ENCODE measurements at regions not wholly inside any gene's neighbourhood (a gene's known extent, or its start where the extent isn't known, plus 50 kb on each side); places are given as distances from the start of the nearest gene placed in this dataset.
"Not testable (repeated sequence)": the region's sequence is repeated elsewhere in the genome, so short reads cannot be mapped to it uniquely, and the experiment has no call there.

- ATAC-seq; H3K9me2 ChIP-seq (ENCODE audit: insufficient read depth); H4K20me1 ChIP-seq (ENCODE audit: insufficient read depth); RAD21 ChIA-PET (ENCODE audit: low non-redundant PET in 1 of 2, low total read pairs in 2 of 2, uncharacterized antibody in 2 of 2, unreplicated experiment in 2 of 2); intact Hi-C loops (cut with micrococcal nuclease); H3K9me3 ChIP-seq (ENCODE audit: control insufficient read depth in 1 of 2, insufficient read depth in 1 of 2, low read depth in 1 of 2, low read length in 2 of 2); H3K27ac ChIP-seq (ENCODE audit: low read depth, low read length); DNase-seq (ENCODE audit: low read depth, low spot score); H3K4me2 ChIP-seq (ENCODE audit: low read length); BruUV-seq (replicated peaks); H3K9ac ChIP-seq (ENCODE audit: low read length); H3K79me2 ChIP-seq (ENCODE audit: insufficient read depth, low read length); H3K27me3 ChIP-seq (ENCODE audit: insufficient read depth, low read length); H2AFZ ChIP-seq (ENCODE audit: low read depth, low read length, poor library complexity, severe bottlenecking); POLR2A ChIA-PET; H3K4me3 ChIP-seq (replicated peaks in 1 of 2; ENCODE audit: low read depth in 1 of 2, low read length in 2 of 2); H3K36me3 ChIP-seq (ENCODE audit: control insufficient read depth in 1 of 2, insufficient read depth in 2 of 2, low read length in 2 of 2); H3K4me1 ChIP-seq (ENCODE audit: control insufficient read depth in 1 of 2, insufficient read depth in 2 of 2, low read length in 2 of 2); CTCF ChIA-PET: not testable (repeated sequence)
These were observed 332.0 kb upstream of the FRG2C start for GRCh38 chr3:75332090-75332489.

DNA sequence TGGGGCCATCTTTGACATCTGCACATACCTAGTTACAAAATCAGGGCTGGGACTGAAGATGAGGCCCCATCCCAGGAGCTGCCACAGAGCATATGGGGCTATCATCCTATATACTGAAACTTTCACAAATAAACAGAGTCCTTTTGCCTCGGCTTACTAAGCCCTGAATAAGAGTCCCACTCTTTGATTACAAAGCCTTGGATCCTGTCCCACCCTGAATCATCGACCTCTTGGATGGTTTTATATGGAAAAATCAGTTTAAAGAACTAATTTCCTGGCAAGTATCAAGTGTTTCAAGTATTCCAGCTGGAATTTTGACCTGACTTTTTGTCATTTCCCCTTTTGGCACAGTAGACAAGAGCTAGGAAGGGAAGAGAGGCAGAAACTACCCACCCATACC lies 331.3 kb upstream of the FRG2C start:
- H3K4me1 ChIP-seq (ENCODE audit: control insufficient read depth in 1 of 2, insufficient read depth in 2 of 2, low read length in 2 of 2) = no peaks in the 10 kb centered on the region
- no peak overlapping the region for H3K9ac ChIP-seq (ENCODE audit: low read length)
- H3K27ac ChIP-seq (ENCODE audit: low read depth, low read length) = no peak overlapping the region
- H3K4me3 ChIP-seq (replicated peaks in 1 of 2; ENCODE audit: low read depth in 1 of 2, low read length in 2 of 2) = no peak overlapping the region
- no peaks in the 10 kb centered on the region for H4K20me1 ChIP-seq (ENCODE audit: insufficient read depth)
- no peaks in the 10 kb centered on the region for H3K9me2 ChIP-seq (ENCODE audit: insufficient read depth)
- no TSS peak for BruUV-seq (replicated peaks)
- TF ChIP-seq POLR2A (IDR thresholded peaks at IDR 0.05; ENCODE audit: borderline replicate concordance, extremely low read depth, insufficient read depth, insufficient read length) = no peak
- no peak for TF ChIP-seq YY1 (IDR thresholded peaks at IDR 0.05; ENCODE audit: extremely low read depth, insufficient replicate concordance, low read depth, low read length)
- TF ChIP-seq, protein P1, sequence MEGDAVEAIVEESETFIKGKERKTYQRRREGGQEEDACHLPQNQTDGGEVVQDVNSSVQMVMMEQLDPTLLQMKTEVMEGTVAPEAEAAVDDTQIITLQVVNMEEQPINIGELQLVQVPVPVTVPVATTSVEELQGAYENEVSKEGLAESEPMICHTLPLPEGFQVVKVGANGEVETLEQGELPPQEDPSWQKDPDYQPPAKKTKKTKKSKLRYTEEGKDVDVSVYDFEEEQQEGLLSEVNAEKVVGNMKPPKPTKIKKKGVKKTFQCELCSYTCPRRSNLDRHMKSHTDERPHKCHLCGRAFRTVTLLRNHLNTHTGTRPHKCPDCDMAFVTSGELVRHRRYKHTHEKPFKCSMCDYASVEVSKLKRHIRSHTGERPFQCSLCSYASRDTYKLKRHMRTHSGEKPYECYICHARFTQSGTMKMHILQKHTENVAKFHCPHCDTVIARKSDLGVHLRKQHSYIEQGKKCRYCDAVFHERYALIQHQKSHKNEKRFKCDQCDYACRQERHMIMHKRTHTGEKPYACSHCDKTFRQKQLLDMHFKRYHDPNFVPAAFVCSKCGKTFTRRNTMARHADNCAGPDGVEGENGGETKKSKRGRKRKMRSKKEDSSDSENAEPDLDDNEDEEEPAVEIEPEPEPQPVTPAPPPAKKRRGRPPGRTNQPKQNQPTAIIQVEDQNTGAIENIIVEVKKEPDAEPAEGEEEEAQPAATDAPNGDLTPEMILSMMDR (IDR thresholded peaks at IDR 0.05 in 2 of 3, conservative IDR thresholded peaks at IDR 0.05 in 1 of 3; ENCODE audit: borderline replicate concordance in 1 of 3, insufficient read depth in 1 of 3, low read depth in 2 of 3, low read length in 2 of 3) = no peak
- TF ChIP-seq, protein P2, sequence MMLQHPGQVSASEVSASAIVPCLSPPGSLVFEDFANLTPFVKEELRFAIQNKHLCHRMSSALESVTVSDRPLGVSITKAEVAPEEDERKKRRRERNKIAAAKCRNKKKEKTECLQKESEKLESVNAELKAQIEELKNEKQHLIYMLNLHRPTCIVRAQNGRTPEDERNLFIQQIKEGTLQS (IDR thresholded peaks at IDR 0.05) = no peak
- no peak overlapping the region for H2AFZ ChIP-seq (ENCODE audit: low read depth, low read length, poor library complexity, severe bottlenecking)
- no peaks in the 10 kb centered on the region for H3K79me2 ChIP-seq (ENCODE audit: insufficient read depth, low read length)
- no peaks in the 10 kb centered on the region for H3K9me3 ChIP-seq (ENCODE audit: control insufficient read depth in 1 of 2, insufficient read depth in 1 of 2, low read depth in 1 of 2, low read length in 2 of 2)
- intact Hi-C loops (cut with micrococcal nuclease) = no loop called here
- POLR2A ChIA-PET = no interaction called here
- DNase-seq (ENCODE audit: low read depth, low spot score) (no peak), ATAC-seq (no peak)
- no peaks in the 10 kb centered on the region for H3K36me3 ChIP-seq (ENCODE audit: control insufficient read depth in 1 of 2, insufficient read depth in 2 of 2, low read length in 2 of 2)
- RAD21 ChIA-PET (ENCODE audit: low non-redundant PET in 1 of 2, low total read pairs in 2 of 2, uncharacterized antibody in 2 of 2, unreplicated experiment in 2 of 2) = no interaction called here
- CTCF ChIA-PET = no interaction called here
- H3K27me3 ChIP-seq (ENCODE audit: insufficient read depth, low read length) = 0 out of 2 replicates have a peak, but pooled peaks cover 11% of the 10 kb centered on the region
- no peak overlapping the region for H3K4me2 ChIP-seq (ENCODE audit: low read length)

Measured in HCT116 (cell line).